ENCODE measurements at regions not wholly inside any gene's neighbourhood (a gene's known extent, or its start where the extent isn't known, plus 50 kb on each side); places are given as distances from the start of the nearest gene placed in this dataset.

DNA sequence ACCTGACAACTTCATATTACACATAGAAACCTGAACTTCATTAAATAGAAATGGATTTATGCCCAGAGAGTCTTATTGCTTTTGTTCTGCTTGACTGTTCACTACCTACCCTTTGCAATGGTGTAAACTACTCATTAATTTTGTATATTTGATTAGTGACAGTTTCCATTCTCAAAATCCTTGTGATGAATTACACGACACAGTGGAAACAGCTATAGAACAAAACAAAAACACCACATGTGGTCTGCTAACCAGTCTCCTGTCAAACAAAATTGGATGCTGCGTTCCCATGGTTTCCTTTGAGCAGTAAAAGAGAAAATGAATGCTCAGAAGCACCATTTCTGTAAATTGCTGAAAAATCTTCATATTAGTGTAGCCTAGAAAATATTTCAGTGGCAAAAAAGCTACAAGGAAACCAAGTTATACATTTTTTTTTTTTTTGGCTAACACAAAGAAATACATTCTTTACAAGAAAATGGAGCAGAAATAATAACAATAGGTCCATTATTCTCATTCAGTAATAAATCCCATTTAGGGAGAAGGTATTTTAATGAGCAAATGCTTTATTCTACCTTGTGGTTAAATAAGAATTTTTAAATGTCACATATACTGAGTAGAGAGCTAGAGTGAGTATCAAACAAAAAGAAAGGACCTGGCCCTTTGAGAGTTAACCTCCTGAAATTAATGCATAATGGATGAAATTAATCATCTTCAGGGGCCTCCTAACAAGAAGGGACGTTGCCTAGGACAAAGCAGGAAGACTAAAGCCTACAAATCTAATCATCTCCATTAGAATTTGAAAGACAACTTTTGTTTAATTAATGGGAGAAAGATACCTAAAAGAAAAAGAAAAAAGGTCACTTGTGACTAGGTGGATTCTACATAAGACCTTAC, 355.1 kb upstream of the ZC3H15 start:
- H3K4me3 ChIP-seq: no peak overlapping the region
- H3K4me1 ChIP-seq: peaks cover 0 to 11% (median 0%) of the 10 kb centered on the region in 3 donors
- no peak for TF ChIP-seq POLR2AphosphoS5 (IDR thresholded peaks at IDR 0.05)
- TF ChIP-seq, protein P1, sequence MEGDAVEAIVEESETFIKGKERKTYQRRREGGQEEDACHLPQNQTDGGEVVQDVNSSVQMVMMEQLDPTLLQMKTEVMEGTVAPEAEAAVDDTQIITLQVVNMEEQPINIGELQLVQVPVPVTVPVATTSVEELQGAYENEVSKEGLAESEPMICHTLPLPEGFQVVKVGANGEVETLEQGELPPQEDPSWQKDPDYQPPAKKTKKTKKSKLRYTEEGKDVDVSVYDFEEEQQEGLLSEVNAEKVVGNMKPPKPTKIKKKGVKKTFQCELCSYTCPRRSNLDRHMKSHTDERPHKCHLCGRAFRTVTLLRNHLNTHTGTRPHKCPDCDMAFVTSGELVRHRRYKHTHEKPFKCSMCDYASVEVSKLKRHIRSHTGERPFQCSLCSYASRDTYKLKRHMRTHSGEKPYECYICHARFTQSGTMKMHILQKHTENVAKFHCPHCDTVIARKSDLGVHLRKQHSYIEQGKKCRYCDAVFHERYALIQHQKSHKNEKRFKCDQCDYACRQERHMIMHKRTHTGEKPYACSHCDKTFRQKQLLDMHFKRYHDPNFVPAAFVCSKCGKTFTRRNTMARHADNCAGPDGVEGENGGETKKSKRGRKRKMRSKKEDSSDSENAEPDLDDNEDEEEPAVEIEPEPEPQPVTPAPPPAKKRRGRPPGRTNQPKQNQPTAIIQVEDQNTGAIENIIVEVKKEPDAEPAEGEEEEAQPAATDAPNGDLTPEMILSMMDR (IDR thresholded peaks at IDR 0.05): no peak
- no peak for TF ChIP-seq EP300 (IDR thresholded peaks at IDR 0.05)
- no peaks in the 10 kb centered on the region for H3K27me3 ChIP-seq
- 52 to 74% methylated on average over 3 of the region's 3 CpGs for WGBS, 2 donors (ENCODE audit: low coverage in 1 of 2)
- H3K27ac ChIP-seq: no peak overlapping the region
- H3K36me3 ChIP-seq: no peaks in the 10 kb centered on the region
- no peak for ATAC-seq
- no peaks in the 10 kb centered on the region for H3K9me3 ChIP-seq

DNA sequence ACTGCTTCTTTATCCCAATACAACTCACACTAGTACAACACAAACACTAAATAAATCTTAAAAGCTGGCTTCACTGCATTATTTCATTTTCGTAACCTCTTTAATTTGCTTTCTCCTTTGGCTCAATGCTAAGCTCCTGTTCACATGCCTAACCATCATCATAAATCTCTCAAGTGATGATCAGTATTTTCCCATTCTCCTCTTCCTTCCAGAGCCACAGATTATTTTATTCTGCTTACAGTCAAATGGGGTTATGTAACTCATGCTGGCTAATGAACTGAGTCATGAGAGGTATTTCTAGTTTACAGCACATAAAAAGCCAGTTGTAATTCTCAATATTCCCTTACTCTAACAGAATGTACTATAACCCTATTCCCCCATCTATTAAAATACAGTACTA, 350.4 kb upstream of the ZC3H15 start:
- no peak for ATAC-seq
- H3K36me3 ChIP-seq: no peaks in the 10 kb centered on the region
- TF ChIP-seq POLR2A (IDR thresholded peaks at IDR 0.05) (no peak), EP300 (IDR thresholded peaks at IDR 0.05) (no peak), POLR2AphosphoS5 (IDR thresholded peaks at IDR 0.05) (no peak)
- TF ChIP-seq, protein P1 (IDR thresholded peaks at IDR 0.05): no peak
- peaks cover 0 to 2% (median 0%) of the 10 kb centered on the region in 3 donors for H3K4me1 ChIP-seq
- no peak overlapping the region for H3K27ac ChIP-seq
- no peaks in the 10 kb centered on the region for H3K27me3 ChIP-seq
- WGBS, 2 donors (ENCODE audit: low coverage in 1 of 2): 60 to 100% methylated on average over 1 of the region's 1 CpG
- no peak overlapping the region for H3K4me3 ChIP-seq
- no peaks in the 10 kb centered on the region for H3K9me3 ChIP-seq

DNA sequence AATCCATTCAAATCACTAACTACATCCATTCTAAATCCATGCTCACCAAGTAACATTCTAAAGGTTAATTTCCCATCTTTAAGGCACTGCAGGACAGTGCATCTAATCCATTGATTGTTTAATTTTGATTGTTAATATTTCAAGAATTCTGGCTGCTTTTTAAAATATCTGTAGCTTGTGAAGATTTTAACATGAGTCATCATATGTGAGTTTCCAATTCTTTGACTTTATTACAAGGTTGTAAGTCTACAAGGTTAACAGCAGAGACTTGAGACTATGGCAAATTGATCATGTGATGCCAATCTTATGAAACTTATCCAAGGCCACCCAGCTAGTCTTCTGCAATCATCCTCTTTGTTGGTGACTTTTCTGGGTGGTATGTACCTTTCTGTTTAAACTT, 349.2 kb upstream of the ZC3H15 start:
- no peaks in the 10 kb centered on the region for H3K27me3 ChIP-seq
- H3K4me3 ChIP-seq: no peak overlapping the region
- ATAC-seq: no peak
- no peaks in the 10 kb centered on the region for H3K36me3 ChIP-seq
- no peak overlapping the region for H3K27ac ChIP-seq
- TF ChIP-seq POLR2AphosphoS5 (IDR thresholded peaks at IDR 0.05): no peak
- H3K4me1 ChIP-seq: no peaks in the 10 kb centered on the region
- no peaks in the 10 kb centered on the region for H3K9me3 ChIP-seq

DNA sequence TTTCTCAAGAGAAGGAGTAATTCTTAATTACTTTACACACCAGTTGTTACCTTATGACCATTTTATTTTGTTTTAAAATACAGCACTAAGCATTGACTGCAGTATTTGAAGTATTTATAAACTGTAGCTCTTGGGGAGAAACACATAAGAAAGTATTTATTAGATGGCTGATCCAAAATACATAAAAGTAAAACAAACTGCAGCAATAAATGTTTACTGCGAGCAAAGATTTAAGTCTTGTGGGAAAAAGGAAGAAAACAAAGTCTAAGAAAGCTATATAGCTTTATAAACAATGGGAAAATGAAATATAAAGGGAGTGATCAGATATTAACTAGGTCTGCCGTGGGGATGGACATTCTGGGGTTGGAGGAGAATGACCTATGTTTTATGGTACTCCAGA, 347.2 kb upstream of the ZC3H15 start:
- Histone ChIP-seq H3K9me3 (no peaks in the 10 kb centered on the region), H3K27me3 (no peaks in the 10 kb centered on the region), H3K27ac (no peak overlapping the region), H3K4me3 (no peak overlapping the region), H3K36me3 (no peaks in the 10 kb centered on the region), H3K4me1 (no peaks in the 10 kb centered on the region)
- no peak for TF ChIP-seq POLR2A (IDR thresholded peaks at IDR 0.05)
- TF ChIP-seq POLR2AphosphoS5 (IDR thresholded peaks at IDR 0.05): no peak
- no peak for TF ChIP-seq EP300 (IDR thresholded peaks at IDR 0.05)
- TF ChIP-seq, protein P1 (IDR thresholded peaks at IDR 0.05): no peak
- ATAC-seq: no peak
- WGBS, 2 donors (ENCODE audit: low coverage in 1 of 2): 58 to 69% methylated on average over 2 of the region's 2 CpGs

DNA sequence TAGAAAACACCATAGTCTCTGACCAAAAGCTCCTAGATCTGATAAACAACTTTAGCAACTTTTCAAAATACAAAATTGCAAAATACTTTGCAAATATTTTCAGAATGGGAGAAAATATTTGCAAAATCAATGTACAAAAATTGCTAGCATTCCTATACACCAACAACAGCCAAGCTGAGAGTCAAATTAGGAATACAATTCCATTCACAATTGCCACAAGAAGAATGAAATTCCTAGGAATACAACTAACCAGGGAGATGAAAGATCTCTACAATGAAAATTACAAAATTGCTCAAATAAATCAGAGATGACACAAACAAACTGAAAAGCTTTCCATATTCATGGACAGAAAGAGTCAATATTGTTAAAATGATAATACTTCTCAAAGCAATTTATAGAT, 327.0 kb upstream of the ZC3H15 start:
- no peak overlapping the region for H3K4me3 ChIP-seq
- no peak overlapping the region for H3K27ac ChIP-seq
- no peaks in the 10 kb centered on the region for H3K27me3 ChIP-seq
- no peaks in the 10 kb centered on the region for H3K36me3 ChIP-seq
- TF ChIP-seq POLR2A (IDR thresholded peaks at IDR 0.05) (no peak), EP300 (IDR thresholded peaks at IDR 0.05) (no peak)
- peaks cover 0 to 44% (median 0%) of the 10 kb centered on the region in 3 donors for H3K9me3 ChIP-seq
- no peak for ATAC-seq
- no peaks in the 10 kb centered on the region for H3K4me1 ChIP-seq

DNA sequence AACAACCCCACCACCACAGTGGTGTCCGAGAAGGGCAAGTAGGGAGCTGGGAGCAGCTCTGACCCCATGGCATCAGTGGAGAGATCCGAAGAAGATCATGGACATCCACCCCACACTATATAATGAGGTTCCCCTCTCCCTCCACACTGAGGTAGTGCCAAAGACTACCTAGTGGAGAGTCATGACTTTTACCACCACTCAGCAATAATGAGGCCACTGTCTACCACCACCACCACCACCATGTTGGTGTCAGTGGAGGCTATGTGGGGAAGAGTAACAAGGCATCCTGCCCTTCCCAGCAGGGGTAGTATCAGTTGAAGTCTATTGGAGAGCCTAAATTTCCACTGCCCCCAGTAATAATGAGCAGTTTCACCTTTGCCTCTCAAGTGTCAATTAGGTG, 321.7 kb upstream of the ZC3H15 start:
- H3K27ac ChIP-seq: no peak overlapping the region
- no peaks in the 10 kb centered on the region for H3K4me1 ChIP-seq
- ATAC-seq: no peak
- TF ChIP-seq, protein P1 (IDR thresholded peaks at IDR 0.05): no peak
- TF ChIP-seq POLR2AphosphoS5 (IDR thresholded peaks at IDR 0.05) (no peak), EP300 (IDR thresholded peaks at IDR 0.05) (no peak), POLR2A (IDR thresholded peaks at IDR 0.05) (no peak)
- H3K9me3 ChIP-seq: peaks cover 0 to 12% (median 0%) of the 10 kb centered on the region in 3 donors
- no peaks in the 10 kb centered on the region for H3K36me3 ChIP-seq
- no peak overlapping the region for H3K4me3 ChIP-seq
- WGBS, 2 donors (ENCODE audit: low coverage in 1 of 2): 100% methylated on average over 2 of the region's 2 CpGs; no CpG with 5 or more reads in 1 of the 2 donors
- no peaks in the 10 kb centered on the region for H3K27me3 ChIP-seq
